ENCODE measurements at regions not wholly inside any gene's neighbourhood (a gene's known extent, or its start where the extent isn't known, plus 50 kb on each side); places are given as distances from the start of the nearest gene placed in this dataset.

DNA sequence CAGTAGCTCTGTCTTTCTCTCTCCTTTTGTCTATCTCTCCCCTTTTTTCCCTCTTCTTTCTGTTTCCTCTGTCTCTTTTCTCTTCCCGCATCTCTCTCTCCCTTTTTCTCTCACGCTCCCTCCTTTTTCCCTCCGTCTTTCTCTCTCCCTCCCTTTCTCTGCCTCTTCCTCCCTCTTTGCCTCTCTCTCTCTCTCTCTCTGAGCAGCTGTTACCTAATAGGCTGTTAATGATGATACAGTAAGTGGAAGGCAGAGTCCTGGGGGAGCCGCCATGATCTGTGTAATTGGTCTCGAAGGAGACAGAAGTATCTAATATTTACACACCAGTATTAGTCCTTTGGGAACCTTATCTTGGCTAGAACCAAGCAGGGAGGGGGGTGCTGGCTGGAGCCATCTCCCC is 136.1 kb upstream of the CIBAR2 start:
- Histone ChIP-seq H2AFZ (ENCODE audit: low read depth) (no peak overlapping the region), H4K20me1 (ENCODE audit: insufficient read depth) (no peaks in the 10 kb centered on the region), H3K4me2 (no peak overlapping the region), H3K4me3 (IDR thresholded peaks at IDR 0.05; ENCODE audit: insufficient read depth, low read depth, low read length) (no peak overlapping the region), H3K27me3 (ENCODE audit: insufficient read depth, low read depth) (peaks cover 66% of the 10 kb centered on the region), H3K36me3 (ENCODE audit: insufficient read depth) (no peaks in the 10 kb centered on the region), H3K4me1 (ENCODE audit: low read depth, poor library complexity, severe bottlenecking) (no peaks in the 10 kb centered on the region), H3K79me2 (ENCODE audit: insufficient read depth, low read depth) (no peaks in the 10 kb centered on the region), H3K27ac (no peak overlapping the region), H3K9ac (no peak overlapping the region)
- no peak for TF ChIP-seq CTCF (conservative IDR thresholded peaks at IDR 0.05; ENCODE audit: low read depth, low read length)

- no peak overlapping the region for H3K27ac ChIP-seq
- no peaks in the 10 kb centered on the region for H4K20me1 ChIP-seq (ENCODE audit: insufficient read depth)
- H3K4me3 ChIP-seq (IDR thresholded peaks at IDR 0.05; ENCODE audit: insufficient read depth, low read depth, low read length), result no peak overlapping the region
- peaks cover 61% of the 10 kb centered on the region for H3K27me3 ChIP-seq (ENCODE audit: insufficient read depth, low read depth)
- H3K4me1 ChIP-seq (ENCODE audit: low read depth, poor library complexity, severe bottlenecking), result no peaks in the 10 kb centered on the region
- TF ChIP-seq CTCF (conservative IDR thresholded peaks at IDR 0.05; ENCODE audit: low read depth, low read length), result no peak
- no peaks in the 10 kb centered on the region for H3K36me3 ChIP-seq (ENCODE audit: insufficient read depth)
- H2AFZ ChIP-seq (ENCODE audit: low read depth), result no peak overlapping the region
- H3K79me2 ChIP-seq (ENCODE audit: insufficient read depth, low read depth), result no peaks in the 10 kb centered on the region
- no peak overlapping the region for H3K9ac ChIP-seq
- no peak overlapping the region for H3K4me2 ChIP-seq
Observed at GRCh38 chr16:85248857-85249256, 136.6 kb upstream of the CIBAR2 start.

GRCh38 chr16:85249418-85250146 is 137.3 kb upstream of the CIBAR2 start:
- H4K20me1 ChIP-seq (ENCODE audit: insufficient read depth), result no peaks in the 10 kb centered on the region
- H3K27me3 ChIP-seq (ENCODE audit: insufficient read depth, low read depth), result peaks cover 60% of the 10 kb centered on the region
- H3K27ac ChIP-seq, result no peak overlapping the region
- H3K36me3 ChIP-seq (ENCODE audit: insufficient read depth), result no peaks in the 10 kb centered on the region
- no peak overlapping the region for H3K4me3 ChIP-seq (IDR thresholded peaks at IDR 0.05; ENCODE audit: insufficient read depth, low read depth, low read length)
- H3K4me1 ChIP-seq (ENCODE audit: low read depth, poor library complexity, severe bottlenecking), result no peaks in the 10 kb centered on the region
- no peak overlapping the region for H3K9ac ChIP-seq
- no peak overlapping the region for H3K4me2 ChIP-seq
- H2AFZ ChIP-seq (ENCODE audit: low read depth), result no peak overlapping the region
- TF ChIP-seq CTCF (conservative IDR thresholded peaks at IDR 0.05; ENCODE audit: low read depth, low read length), result no peak
- no peaks in the 10 kb centered on the region for H3K79me2 ChIP-seq (ENCODE audit: insufficient read depth, low read depth)

- Histone ChIP-seq H3K27me3 (ENCODE audit: insufficient read depth, low read depth) (peaks cover 60% of the 10 kb centered on the region), H3K36me3 (ENCODE audit: insufficient read depth) (no peaks in the 10 kb centered on the region), H3K4me1 (ENCODE audit: low read depth, poor library complexity, severe bottlenecking) (no peaks in the 10 kb centered on the region), H2AFZ (ENCODE audit: low read depth) (no peak overlapping the region), H3K4me2 (no peak overlapping the region), H3K79me2 (ENCODE audit: insufficient read depth, low read depth) (no peaks in the 10 kb centered on the region), H3K9ac (no peak overlapping the region), H4K20me1 (ENCODE audit: insufficient read depth) (no peaks in the 10 kb centered on the region), H3K27ac (no peak overlapping the region), H3K4me3 (IDR thresholded peaks at IDR 0.05; ENCODE audit: insufficient read depth, low read depth, low read length) (no peak overlapping the region)
- no peak for TF ChIP-seq CTCF (conservative IDR thresholded peaks at IDR 0.05; ENCODE audit: low read depth, low read length)
Observed at GRCh38 chr16:85250147-85250463, 137.8 kb upstream of the CIBAR2 start.

Data from KMS-11 (cell line).